Hepatocyte (in vitro differentiated cells): ENCODE measurements at regions not wholly inside any gene's neighbourhood (a gene's known extent, or its start where the extent isn't known, plus 50 kb on each side); places are given as distances from the start of the nearest gene placed in this dataset.
A peak's percentile ranks its signal among the peaks of the same experiment; 100 is the strongest.

Experiments used
- DNase-seq: peaks from one replicate; pipeline ENCODE4 v3.0.0-alpha.2; 2016; ENCODE audit warnings: low spot score
- H2AFZ ChIP-seq: fragments of 200-600 bp; sonication (generic); 2 replicates; pipeline ENCODE4 v1.6.0; 2016; ENCODE audit warnings: antibody characterized with exemption, mild to moderate bottlenecking
- H3K27ac ChIP-seq: fragments of 200-600 bp; sonication (generic); 2 replicates; pipeline ENCODE4 v1.5.1; 2016; ENCODE audit warnings: mild to moderate bottlenecking
- H3K27me3 ChIP-seq: fragments of 200-600 bp; sonication (generic); 2 replicates; pipeline ENCODE4 v1.6.1; 2016
- H3K36me3 ChIP-seq: fragments of 200-600 bp; sonication (generic); replicated peaks from 2 replicates; pipeline ENCODE4 v1.5.1; 2016; ENCODE audit warnings: low read depth; ENCODE audit not compliant: insufficient read depth
- H3K4me1 ChIP-seq: fragments of 200-600 bp; sonication (generic); 2 replicates; pipeline ENCODE4 v1.5.1; 2016; ENCODE audit warnings: mild to moderate bottlenecking, moderate library complexity; ENCODE audit not compliant: insufficient read depth
- H3K4me2 ChIP-seq: fragments of 200-600 bp; sonication (generic); 2 replicates; pipeline ENCODE4 v1.6.0; 2016
- H3K4me3 ChIP-seq: fragments of 200-600 bp; sonication (generic); 2 replicates; pipeline ENCODE4 v1.5.1; 2016; ENCODE audit warnings: mild to moderate bottlenecking
- H3K79me2 ChIP-seq: fragments of 200-600 bp; sonication (generic); 2 replicates; pipeline ENCODE4 v1.6.0; 2017; ENCODE audit warnings: mild to moderate bottlenecking
- H3K9me2 ChIP-seq: fragments of 200-600 bp; sonication (generic); replicated peaks from 2 replicates; pipeline ENCODE4 v1.6.0; 2017; ENCODE audit warnings: mild to moderate bottlenecking; ENCODE audit not compliant: insufficient read depth
- H3K9me3 ChIP-seq: fragments of 200-600 bp; sonication (generic); 2 replicates; pipeline ENCODE4 v1.5.1; 2016; ENCODE audit warnings: low read depth, mild to moderate bottlenecking
- H4K20me1 ChIP-seq: fragments of 200-600 bp; sonication (generic); 2 replicates; pipeline ENCODE4 v1.6.0; 2016; ENCODE audit warnings: mild to moderate bottlenecking; ENCODE audit not compliant: insufficient read depth, poor library complexity, severe bottlenecking
- CTCF ChIP-seq: fragments of 200-600 bp; sonication (generic); IDR thresholded peaks from 2 replicates; pipeline ENCODE4 v1.5.1; 2016; ENCODE audit warnings: antibody characterized with exemption, mild to moderate bottlenecking; ENCODE audit not compliant: poor library complexity
- EZH2 ChIP-seq: fragments of 200-600 bp; sonication (generic); IDR thresholded peaks from 2 replicates; pipeline ENCODE4 v1.6.1; 2016; ENCODE audit warnings: antibody characterized with exemption, mild to moderate bottlenecking, borderline replicate concordance
- EZH2phosphoT487 ChIP-seq: fragments of 200-600 bp; sonication (generic); IDR thresholded peaks from one replicate; pipeline ENCODE4 v1.6.1; 2018; ENCODE audit warnings: antibody characterized with exemption, mild to moderate bottlenecking, low read depth, moderate library complexity; ENCODE audit not compliant: unreplicated experiment, severe bottlenecking
- WGBS: methylation state at CpG from one replicate; pipeline ENCODE4 v1.1.6; 2016; ENCODE audit warnings: low lambda C conversion rate; ENCODE audit errors: missing lambda C conversion rate; 5-methylcytosine and 5-hydroxymethylcytosine counted together

- Histone ChIP-seq H2AFZ (no peak overlapping the region), H3K79me2 (no peaks in the 10 kb centered on the region), H3K9me3 (no peaks in the 10 kb centered on the region), H4K20me1 (no peaks in the 10 kb centered on the region), H3K4me3 (no peak overlapping the region), H3K4me2 (peak overlapping the region; percentile 35), H3K36me3 (no peaks in the 10 kb centered on the region), H3K9me2 (no peaks in the 10 kb centered on the region), H3K27me3 (no peaks in the 10 kb centered on the region), H3K27ac (peak overlapping the region; percentile 67), H3K4me1 (peaks cover 42% of the 10 kb centered on the region)
- DNase-seq, result no peak
- 38% methylated on average over 2 of the region's 2 CpGs for WGBS
- TF ChIP-seq CTCF, result no peak
- no peak for TF ChIP-seq EZH2phosphoT487
- TF ChIP-seq EZH2, result no peak
Observed at GRCh38 chr5:121692158-121692557, 159.5 kb upstream of the FTMT start.

- Histone ChIP-seq H2AFZ (no peak overlapping the region), H3K9me3 (no peaks in the 10 kb centered on the region)
- TF ChIP-seq EZH2phosphoT487, result no peak
- TF ChIP-seq CTCF, result no peak
- TF ChIP-seq EZH2, result no peak
Observed at GRCh38 chr5:121693864-121694263, 157.8 kb upstream of the FTMT start.

GRCh38 chr5:121695307-121695706 lies 156.4 kb upstream of the FTMT start:
- TF ChIP-seq CTCF (no peak), EZH2 (no peak), EZH2phosphoT487 (no peak)
- WGBS, result 73% methylated on average over 2 of the region's 2 CpGs
- Histone ChIP-seq H3K27ac (no peak overlapping the region), H3K4me1 (peaks cover 21% of the 10 kb centered on the region), H2AFZ (peak overlapping the region; percentile 11), H3K4me2 (peak overlapping the region; percentile 38), H3K9me2 (no peaks in the 10 kb centered on the region), H3K4me3 (no peak overlapping the region), H3K9me3 (no peaks in the 10 kb centered on the region), H4K20me1 (no peaks in the 10 kb centered on the region), H3K27me3 (no peaks in the 10 kb centered on the region), H3K36me3 (no peaks in the 10 kb centered on the region), H3K79me2 (no peaks in the 10 kb centered on the region)
- DNase-seq, result no peak

More at GRCh38 chr5:121693864-121694263, 157.8 kb upstream of the FTMT start:
- Histone ChIP-seq H3K79me2 (no peaks in the 10 kb centered on the region), H3K36me3 (no peaks in the 10 kb centered on the region), H3K4me3 (no peak overlapping the region), H3K4me1 (peaks cover 31% of the 10 kb centered on the region), H3K4me2 (no peak overlapping the region), H3K27ac (no peak overlapping the region), H4K20me1 (no peaks in the 10 kb centered on the region), H3K27me3 (no peaks in the 10 kb centered on the region), H3K9me2 (no peaks in the 10 kb centered on the region)
- WGBS, result 97% methylated on average over 1 of the region's 1 CpG
- DNase-seq, result no peak

GRCh38 chr5:121698690-121699089 lies 153.0 kb upstream of the FTMT start:
- Histone ChIP-seq H3K27me3 (no peaks in the 10 kb centered on the region), H3K4me2 (no peak overlapping the region), H3K4me1 (no peaks in the 10 kb centered on the region), H3K4me3 (no peak overlapping the region), H3K79me2 (no peaks in the 10 kb centered on the region), H4K20me1 (no peaks in the 10 kb centered on the region), H2AFZ (no peak overlapping the region), H3K27ac (no peak overlapping the region), H3K9me3 (no peaks in the 10 kb centered on the region), H3K9me2 (no peaks in the 10 kb centered on the region), H3K36me3 (no peaks in the 10 kb centered on the region)
- TF ChIP-seq EZH2phosphoT487, result no peak
- TF ChIP-seq EZH2, result no peak
- TF ChIP-seq CTCF, result no peak
- 88% methylated on average over 3 of the region's 3 CpGs for WGBS
- no peak for DNase-seq
